ENCODE measurements at regions not wholly inside any gene's neighbourhood (a gene's known extent, or its start where the extent isn't known, plus 50 kb on each side); places are given as distances from the start of the nearest gene placed in this dataset.
A peak's percentile ranks its signal among the peaks of the same experiment; 100 is the strongest.

DNA sequence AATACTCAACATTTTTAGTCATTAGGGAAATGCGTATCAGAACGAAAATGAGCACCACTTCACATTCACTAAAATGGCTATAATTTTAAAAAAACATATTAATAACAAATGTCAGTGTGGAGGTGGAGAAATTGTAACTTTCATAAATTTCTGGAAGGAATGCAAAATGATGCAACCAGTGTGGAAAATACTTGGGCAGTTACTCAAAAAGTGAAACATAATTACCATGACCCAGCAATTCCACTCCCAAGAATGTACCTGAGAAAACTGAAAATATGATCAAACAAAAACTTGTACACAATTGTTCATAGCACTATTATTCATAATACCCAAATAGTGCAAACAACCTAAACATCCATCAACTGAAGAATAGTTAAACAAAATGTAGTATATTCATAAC is 76.1 kb upstream of the FAM241A start:
- Histone ChIP-seq H3K9me1 (ENCODE audit: insufficient read depth, low read length) (no peaks in the 10 kb centered on the region), H2AFZ (replicated peaks; ENCODE audit: low read length, poor library complexity) (no peak overlapping the region), H2BK120ac (ENCODE audit: low read depth, low read length) (no peak overlapping the region), H2AK9ac (replicated peaks; ENCODE audit: low read depth, low read length, poor library complexity) (no peak overlapping the region), H3K9me3 (ENCODE audit: control insufficient read depth, insufficient read depth, low read length) (0 out of 2 replicates have a peak, but pooled peaks cover 2% of the 10 kb centered on the region), H3K4me3 (ENCODE audit: insufficient read depth, low read depth, low read length) (no peak overlapping the region), H3K4ac (ENCODE audit: low read depth, low read length) (no peak overlapping the region), H2BK20ac (ENCODE audit: low read depth, low read length) (no peak overlapping the region), H4K20me1 (ENCODE audit: insufficient read depth, low read length) (no peaks in the 10 kb centered on the region), H2AK5ac (ENCODE audit: low read depth, low read length) (no peak overlapping the region), H3K4me2 (ENCODE audit: low read depth, low read length) (no peak overlapping the region), H3K14ac (replicated peaks; ENCODE audit: low read depth, low read length) (no peak overlapping the region), H2BK15ac (ENCODE audit: low read depth, low read length) (no peak overlapping the region), H4K5ac (ENCODE audit: low read depth, low read length) (no peak overlapping the region), H3K36me3 (ENCODE audit: control insufficient read depth, insufficient read depth, low read length) (no peaks in the 10 kb centered on the region), H3K4me1 (ENCODE audit: control insufficient read depth, insufficient read depth, low read length) (no peaks in the 10 kb centered on the region), H3K18ac (ENCODE audit: low read depth, low read length) (no peak overlapping the region), H3K27ac (ENCODE audit: insufficient read depth, low read length) (no peak overlapping the region), H3K23ac (ENCODE audit: low read depth, low read length) (no peak overlapping the region), H3K27me3 (ENCODE audit: control insufficient read depth, insufficient read depth, low read length) (no peaks in the 10 kb centered on the region), H4K8ac (ENCODE audit: low read depth in 2 of 2, low read length in 2 of 2) (no peak overlapping the region), H2BK5ac (ENCODE audit: low read depth, low read length, poor library complexity, severe bottlenecking) (no peak overlapping the region), H3K56ac (ENCODE audit: extremely low read depth, insufficient read depth, low read length) (no peak overlapping the region), H4K91ac (ENCODE audit: insufficient read depth, low read depth, low read length) (no peak overlapping the region), H3K9ac (ENCODE audit: low read depth, low read length) (no peak overlapping the region), H3K79me1 (ENCODE audit: low read depth in 1 of 2, low read length in 2 of 2) (no peaks in the 10 kb centered on the region)
- DNase-seq (no peak), ATAC-seq (ENCODE audit: low read depth) (no peak)
- no TSS peak for BruUV-seq (replicated peaks)
- no CpG with 5 or more reads among the region's 2 CpGs for WGBS, 2 experiments (ENCODE audit: extremely low coverage in 2 of 2, insufficient read length in 1 of 2)
- TF ChIP-seq CEBPB (IDR thresholded peaks at IDR 0.05; ENCODE audit: low read depth, low read length): peak; percentile 35; the same call in 1 of the 2 replicates
- TF ChIP-seq NFE2L2 (IDR thresholded peaks at IDR 0.05; ENCODE audit: low read depth, low read length): peak; percentile 37; the same call in 1 of the 2 replicates
- no peak for TF ChIP-seq SMC3 (IDR thresholded peaks at IDR 0.05; ENCODE audit: low read depth, low read length)
- CTCF ChIA-PET: no interaction called here
- in situ Hi-C loops (cut with MboI; ENCODE audit: low sequenced_read_pairs) (no loop called here), dilution Hi-C loops (cut with HindIII; ENCODE audit: low sequenced_read_pairs, unreplicated experiment) (no loop called here), intact Hi-C loops (cut with micrococcal nuclease) (no loop called here)
- POLR2A ChIA-PET (ENCODE audit: unreplicated experiment): no interaction called here

All from IMR-90 (cell line).